GM12891 (cell line): ENCODE measurements at regions not wholly inside any gene's neighbourhood (a gene's known extent, or its start where the extent isn't known, plus 50 kb on each side); places are given as distances from the start of the nearest gene placed in this dataset.

ENCODE experiments used
- DNase-seq: peaks from one replicate; pipeline ENCODE4 v3.0.0; 2011; ENCODE audit warnings: low spot score; ENCODE audit not compliant: insufficient read length
- FAIRE-seq: peaks from 2 replicates; lab custom pipeline; 2011; peaks lifted over from hg19 to GRCh38; lab: Jason Lieb, UNC
- PAX5 ChIP-seq: IDR thresholded peaks from 2 replicates; pipeline ENCODE4 v1.6.1; 2011; ENCODE audit warnings: low read length, moderate library complexity, mild to moderate bottlenecking; ENCODE audit not compliant: insufficient read depth, severe bottlenecking
- POLR2A ChIP-seq: IDR thresholded peaks from 2 replicates; pipeline ENCODE4 v1.6.1; 2011; ENCODE audit warnings: low read depth, low read length, control low read depth
- POLR2AphosphoS5 ChIP-seq: IDR thresholded peaks from 2 replicates; pipeline ENCODE4 v1.6.1; 2011; ENCODE audit warnings: low read depth, low read length, control low read depth
- POU2F2 ChIP-seq: IDR thresholded peaks from 2 replicates; pipeline ENCODE4 v1.6.1; 2011; ENCODE audit warnings: low read depth, mild to moderate bottlenecking, control low read depth, low read length, moderate library complexity
- SPI1 ChIP-seq: IDR thresholded peaks from 2 replicates; pipeline ENCODE4 v1.6.1; 2011; ENCODE audit warnings: low read depth, low read length, control low read depth
- TAF1 ChIP-seq: IDR thresholded peaks from 2 replicates; pipeline ENCODE4 v1.6.1; 2011; ENCODE audit warnings: low read depth, low read length, control low read depth

- FAIRE-seq (no peak), DNase-seq (no peak)
- no peak for TF ChIP-seq TAF1
- TF ChIP-seq POU2F2: no peak
- no peak for TF ChIP-seq POLR2AphosphoS5
- no peak for TF ChIP-seq SPI1
- no peak for TF ChIP-seq PAX5
- TF ChIP-seq POLR2A: no peak
These were observed 196.0 kb upstream of the NPY2R start for GRCh38 chr4:155012469-155012868.

- no peak for TF ChIP-seq TAF1
- TF ChIP-seq PAX5: no peak
- TF ChIP-seq POLR2A: no peak
- no peak for TF ChIP-seq POLR2AphosphoS5
- TF ChIP-seq POU2F2: no peak
- no peak for TF ChIP-seq SPI1
- DNase-seq (no peak), FAIRE-seq (no peak)
These were observed 191.0 kb upstream of the NPY2R start for GRCh38 chr4:155017426-155017825.

GRCh38 chr4:155025762-155026457, 182.5 kb upstream of the NPY2R start:
- DNase-seq (no peak), FAIRE-seq (no peak)
- TF ChIP-seq POLR2A (no peak), POU2F2 (no peak), PAX5 (no peak), TAF1 (no peak), SPI1 (no peak), POLR2AphosphoS5 (no peak)

GRCh38 chr4:155026715-155027114, 181.7 kb upstream of the NPY2R start:
- TF ChIP-seq POLR2A (no peak), PAX5 (no peak), POU2F2 (no peak), TAF1 (no peak)
- no peak for DNase-seq
- FAIRE-seq: no peak

- DNase-seq (no peak), FAIRE-seq (no peak)
- TF ChIP-seq TAF1: no peak
- no peak for TF ChIP-seq PAX5
- TF ChIP-seq POU2F2: no peak
- TF ChIP-seq POLR2AphosphoS5: no peak
- no peak for TF ChIP-seq POLR2A
- TF ChIP-seq SPI1: no peak
These were observed 175.8 kb upstream of the NPY2R start for GRCh38 chr4:155032521-155033229.

GRCh38 chr4:155033604-155034003, 174.8 kb upstream of the NPY2R start:
- FAIRE-seq (no peak), DNase-seq (no peak)
- TF ChIP-seq PAX5 (no peak), POU2F2 (no peak), SPI1 (no peak), TAF1 (no peak), POLR2AphosphoS5 (no peak), POLR2A (no peak)

- no peak for FAIRE-seq
- TF ChIP-seq POLR2A (no peak), PAX5 (no peak), POU2F2 (no peak), POLR2AphosphoS5 (no peak), SPI1 (no peak), TAF1 (no peak)
- no peak for DNase-seq
These were observed 171.4 kb upstream of the NPY2R start for GRCh38 chr4:155037031-155037430.

GRCh38 chr4:155038459-155038858, 170.0 kb upstream of the NPY2R start:
- DNase-seq (no peak), FAIRE-seq (no peak)
- TF ChIP-seq POLR2AphosphoS5 (no peak), SPI1 (no peak), PAX5 (no peak), POU2F2 (no peak), TAF1 (no peak), POLR2A (no peak)

- no peak for FAIRE-seq
- no peak for DNase-seq
- no peak for TF ChIP-seq SPI1
- no peak for TF ChIP-seq POLR2A
- no peak for TF ChIP-seq POLR2AphosphoS5
- TF ChIP-seq PAX5: no peak
- no peak for TF ChIP-seq POU2F2
- TF ChIP-seq TAF1: no peak
These were observed 169.3 kb upstream of the NPY2R start for GRCh38 chr4:155039162-155039561.
